Astrocyte (in vitro differentiated cells and primary cell): ENCODE measurements at regions not wholly inside any gene's neighbourhood (a gene's known extent, or its start where the extent isn't known, plus 50 kb on each side); places are given as distances from the start of the nearest gene placed in this dataset.

Experiments
- DNase-seq: peaks from one replicate; pipeline ENCODE4 v3.0.0-alpha.2; 2010; ENCODE audit warnings: low read depth
- FAIRE-seq: peaks from 2 replicates; lab custom pipeline; 2011; peaks lifted over from hg19 to GRCh38; lab: Jason Lieb, UNC
- H2AFZ ChIP-seq: 2 replicates; pipeline ENCODE4 v1.6.0; 2012; ENCODE audit warnings: low read depth, low read length, inconsistent platforms
- H3K27ac ChIP-seq: 2 replicates; pipeline ENCODE4 v1.5.1; 2011; ENCODE audit warnings: low read depth, low read length, inconsistent platforms
- H3K27me3 ChIP-seq: 2 replicates; pipeline ENCODE4 v1.6.0; 2011; ENCODE audit warnings: low read length, inconsistent platforms; ENCODE audit not compliant: insufficient read depth
- H3K36me3 ChIP-seq: 2 replicates; pipeline ENCODE4 v1.5.1; 2011; ENCODE audit warnings: low read length, inconsistent platforms; ENCODE audit not compliant: insufficient read depth
- H3K4me1 ChIP-seq: 2 replicates; pipeline ENCODE4 v1.5.1; 2011; ENCODE audit warnings: low read length, inconsistent platforms; ENCODE audit not compliant: insufficient read depth
- H3K4me2 ChIP-seq: 2 replicates; pipeline ENCODE4 v1.6.0; 2012; ENCODE audit warnings: low read length, inconsistent platforms
- H3K4me3 ChIP-seq: 2 replicates; pipeline ENCODE4 v1.5.1; 2011; ENCODE audit warnings: low read depth, mild to moderate bottlenecking, low read length, inconsistent platforms; ENCODE audit not compliant: insufficient read depth
- H3K79me2 ChIP-seq: 2 replicates; pipeline ENCODE4 v1.6.0; 2012; ENCODE audit warnings: mild to moderate bottlenecking, low read length, inconsistent platforms; ENCODE audit not compliant: insufficient read depth
- H3K9ac ChIP-seq: 2 replicates; pipeline ENCODE4 v1.6.0; 2012; ENCODE audit warnings: mild to moderate bottlenecking, low read length, inconsistent platforms
- H3K9me3 ChIP-seq: 2 replicates; pipeline ENCODE4 v1.5.1; 2012; ENCODE audit warnings: low read depth, mild to moderate bottlenecking, low read length, inconsistent platforms; ENCODE audit not compliant: insufficient read depth
- H4K20me1 ChIP-seq: 2 replicates; pipeline ENCODE4 v1.6.0; 2012; ENCODE audit warnings: low read length, inconsistent platforms; ENCODE audit not compliant: insufficient read depth
- H3K27ac Mint-ChIP-seq: one replicate; pipeline ENCODE4 v1.8.0; 2021; ENCODE audit warnings: mild to moderate bottlenecking, mixed read lengths; ENCODE audit not compliant: unreplicated experiment
- H3K27me3 Mint-ChIP-seq: one replicate; pipeline ENCODE4 v1.8.0; 2021; ENCODE audit warnings: low read depth, mixed read lengths; ENCODE audit not compliant: unreplicated experiment
- H3K36me3 Mint-ChIP-seq: one replicate; pipeline ENCODE4 v1.8.0; 2021; ENCODE audit warnings: low read depth, mixed read lengths; ENCODE audit not compliant: unreplicated experiment
- H3K4me1 Mint-ChIP-seq: one replicate; pipeline ENCODE4 v1.8.0; 2021; ENCODE audit warnings: low read depth, mixed read lengths; ENCODE audit not compliant: unreplicated experiment
- H3K4me3 Mint-ChIP-seq: one replicate; pipeline ENCODE4 v1.8.0; 2021; ENCODE audit warnings: mild to moderate bottlenecking, moderate library complexity, mixed read lengths; ENCODE audit not compliant: unreplicated experiment
- H3K9me3 Mint-ChIP-seq: one replicate; pipeline ENCODE4 v1.8.0; 2021; ENCODE audit warnings: mild to moderate bottlenecking, mixed read lengths; ENCODE audit not compliant: unreplicated experiment
- CTCF ChIP-seq: IDR thresholded peaks from 2 replicates; pipeline ENCODE4 v1.5.1; 2011; ENCODE audit warnings: low read depth, mild to moderate bottlenecking, inconsistent platforms, low read length, moderate library complexity; ENCODE audit not compliant: insufficient read depth
- EZH2 ChIP-seq: IDR thresholded peaks from 2 replicates; pipeline ENCODE4 v1.6.1; 2012; ENCODE audit warnings: mild to moderate bottlenecking, low read length, inconsistent platforms; ENCODE audit not compliant: insufficient read depth

GRCh38 chr10:108187408-108188012 is 1023.0 kb upstream of the SORCS1 start:
- Histone ChIP-seq H3K36me3 (no peaks in the 10 kb centered on the region), H3K27me3 (no peaks in the 10 kb centered on the region), H3K4me1 (no peaks in the 10 kb centered on the region), H2AFZ (no peak overlapping the region), H3K9ac (no peak overlapping the region), H3K4me2 (no peak overlapping the region), H4K20me1 (no peaks in the 10 kb centered on the region), H3K4me3 (no peak overlapping the region), H3K79me2 (no peaks in the 10 kb centered on the region), H3K27ac (no peak overlapping the region), H3K9me3 (no peaks in the 10 kb centered on the region)
- Mint-ChIP-seq H3K9me3 (peaks cover 4% of the 10 kb centered on the region), H3K4me1 (peaks cover 14% of the 10 kb centered on the region), H3K36me3 (no peaks in the 10 kb centered on the region), H3K27ac (no peak overlapping the region), H3K4me3 (no peak overlapping the region), H3K27me3 (no peaks in the 10 kb centered on the region)
- FAIRE-seq, result no peak
- no peak for DNase-seq
- TF ChIP-seq EZH2, result no peak
- no peak for TF ChIP-seq CTCF

- Histone ChIP-seq H4K20me1 (no peaks in the 10 kb centered on the region), H2AFZ (no peak overlapping the region), H3K27ac (no peak overlapping the region), H3K9me3 (no peaks in the 10 kb centered on the region), H3K9ac (no peak overlapping the region), H3K27me3 (no peaks in the 10 kb centered on the region), H3K36me3 (no peaks in the 10 kb centered on the region), H3K4me2 (no peak overlapping the region), H3K4me1 (no peaks in the 10 kb centered on the region), H3K79me2 (no peaks in the 10 kb centered on the region), H3K4me3 (no peak overlapping the region)
- DNase-seq (no peak), FAIRE-seq (no peak)
- Mint-ChIP-seq H3K9me3 (peaks cover 4% of the 10 kb centered on the region), H3K36me3 (no peaks in the 10 kb centered on the region), H3K27me3 (no peaks in the 10 kb centered on the region), H3K4me3 (no peak overlapping the region), H3K27ac (no peak overlapping the region), H3K4me1 (peaks cover 30% of the 10 kb centered on the region)
- TF ChIP-seq EZH2 (no peak), CTCF (no peak)
These were observed 1019.6 kb upstream of the SORCS1 start for GRCh38 chr10:108184114-108184513.

GRCh38 chr10:108180878-108181277 is 1016.4 kb upstream of the SORCS1 start:
- Histone ChIP-seq H4K20me1 (no peaks in the 10 kb centered on the region), H2AFZ (no peak overlapping the region), H3K27me3 (no peaks in the 10 kb centered on the region), H3K79me2 (no peaks in the 10 kb centered on the region), H3K4me2 (no peak overlapping the region), H3K9ac (no peak overlapping the region), H3K4me3 (no peak overlapping the region), H3K9me3 (no peaks in the 10 kb centered on the region), H3K36me3 (no peaks in the 10 kb centered on the region), H3K4me1 (no peaks in the 10 kb centered on the region), H3K27ac (no peak overlapping the region)
- Mint-ChIP-seq H3K4me1 (peaks cover 19% of the 10 kb centered on the region), H3K4me3 (no peak overlapping the region), H3K36me3 (no peaks in the 10 kb centered on the region), H3K27ac (no peak overlapping the region), H3K27me3 (no peaks in the 10 kb centered on the region), H3K9me3 (peaks cover 2% of the 10 kb centered on the region)
- TF ChIP-seq CTCF, result no peak
- no peak for TF ChIP-seq EZH2
- DNase-seq, result peak; percentile 9
- no peak for FAIRE-seq
